ENCODE measurements at regions not wholly inside any gene's neighbourhood (a gene's known extent, or its start where the extent isn't known, plus 50 kb on each side); places are given as distances from the start of the nearest gene placed in this dataset.

GRCh38 chr13:68319384-68319783 is 1089.2 kb upstream of the PCDH9 start:
- Histone ChIP-seq H3K4me1 (ENCODE audit: insufficient read depth, insufficient read length) (no peaks in the 10 kb centered on the region), H3K36me3 (ENCODE audit: insufficient read depth, insufficient read length, low read length) (no peaks in the 10 kb centered on the region), H3K27me3 (ENCODE audit: insufficient read depth, insufficient read length) (no peaks in the 10 kb centered on the region), H3K4me3 (ENCODE audit: insufficient read length, low read depth) (no peak overlapping the region), H3K9ac (ENCODE audit: insufficient read length, low read depth) (no peak overlapping the region), H3K9me3 (ENCODE audit: insufficient read depth, low read length) (no peaks in the 10 kb centered on the region)
- no peak for TF ChIP-seq ZNF274 (IDR thresholded peaks at IDR 0.05; ENCODE audit: low read depth, low read length)
- no peak for TF ChIP-seq YY1 (IDR thresholded peaks at IDR 0.05; ENCODE audit: insufficient read depth, insufficient read length)
- no peak for TF ChIP-seq SUZ12 (IDR thresholded peaks at IDR 0.05; ENCODE audit: extremely low read depth, insufficient read depth, insufficient read length)
- DNase-seq (ENCODE audit: low read depth, low spot score): no peak

GRCh38 chr13:68304286-68304893 is 1074.3 kb upstream of the PCDH9 start:
- Histone ChIP-seq H3K4me1 (ENCODE audit: insufficient read depth, insufficient read length) (no peaks in the 10 kb centered on the region), H3K36me3 (ENCODE audit: insufficient read depth, insufficient read length, low read length) (no peaks in the 10 kb centered on the region), H3K27me3 (ENCODE audit: insufficient read depth, insufficient read length) (no peaks in the 10 kb centered on the region), H3K4me3 (ENCODE audit: insufficient read length, low read depth) (no peak overlapping the region), H3K9ac (ENCODE audit: insufficient read length, low read depth) (no peak overlapping the region), H3K9me3 (ENCODE audit: insufficient read depth, low read length) (no peaks in the 10 kb centered on the region)
- TF ChIP-seq YY1 (IDR thresholded peaks at IDR 0.05; ENCODE audit: insufficient read depth, insufficient read length) (no peak), SUZ12 (IDR thresholded peaks at IDR 0.05; ENCODE audit: extremely low read depth, insufficient read depth, insufficient read length) (no peak), ZNF274 (IDR thresholded peaks at IDR 0.05; ENCODE audit: low read depth, low read length) (no peak)
- peak; percentile 2 for DNase-seq (ENCODE audit: low read depth, low spot score)

GRCh38 chr13:68293631-68294030 is 1063.5 kb upstream of the PCDH9 start:
- TF ChIP-seq YY1 (IDR thresholded peaks at IDR 0.05; ENCODE audit: insufficient read depth, insufficient read length) (no peak), SUZ12 (IDR thresholded peaks at IDR 0.05; ENCODE audit: extremely low read depth, insufficient read depth, insufficient read length) (no peak), ZNF274 (IDR thresholded peaks at IDR 0.05; ENCODE audit: low read depth, low read length) (no peak)
- DNase-seq (ENCODE audit: low read depth, low spot score): no peak
- no peaks in the 10 kb centered on the region for H3K36me3 ChIP-seq (ENCODE audit: insufficient read depth, insufficient read length, low read length)
- no peaks in the 10 kb centered on the region for H3K27me3 ChIP-seq (ENCODE audit: insufficient read depth, insufficient read length)
- no peaks in the 10 kb centered on the region for H3K9me3 ChIP-seq (ENCODE audit: insufficient read depth, low read length)
- H3K9ac ChIP-seq (ENCODE audit: insufficient read length, low read depth): no peak overlapping the region
- no peaks in the 10 kb centered on the region for H3K4me1 ChIP-seq (ENCODE audit: insufficient read depth, insufficient read length)
- no peak overlapping the region for H3K4me3 ChIP-seq (ENCODE audit: insufficient read length, low read depth)

GRCh38 chr13:68292601-68293000 is 1062.5 kb upstream of the PCDH9 start:
- H3K4me1 ChIP-seq (ENCODE audit: insufficient read depth, insufficient read length): no peaks in the 10 kb centered on the region
- no peak overlapping the region for H3K9ac ChIP-seq (ENCODE audit: insufficient read length, low read depth)
- TF ChIP-seq ZNF274 (IDR thresholded peaks at IDR 0.05; ENCODE audit: low read depth, low read length): no peak
- H3K4me3 ChIP-seq (ENCODE audit: insufficient read length, low read depth): no peak overlapping the region
- H3K36me3 ChIP-seq (ENCODE audit: insufficient read depth, insufficient read length, low read length): no peaks in the 10 kb centered on the region
- no peaks in the 10 kb centered on the region for H3K9me3 ChIP-seq (ENCODE audit: insufficient read depth, low read length)
- no peak for DNase-seq (ENCODE audit: low read depth, low spot score)
- H3K27me3 ChIP-seq (ENCODE audit: insufficient read depth, insufficient read length): no peaks in the 10 kb centered on the region

GRCh38 chr13:68291595-68291994 is 1061.5 kb upstream of the PCDH9 start:
- no peaks in the 10 kb centered on the region for H3K27me3 ChIP-seq (ENCODE audit: insufficient read depth, insufficient read length)
- no peak for TF ChIP-seq SUZ12 (IDR thresholded peaks at IDR 0.05; ENCODE audit: extremely low read depth, insufficient read depth, insufficient read length)
- no peak for TF ChIP-seq ZNF274 (IDR thresholded peaks at IDR 0.05; ENCODE audit: low read depth, low read length)
- TF ChIP-seq YY1 (IDR thresholded peaks at IDR 0.05; ENCODE audit: insufficient read depth, insufficient read length): no peak
- no peak for DNase-seq (ENCODE audit: low read depth, low spot score)
- H3K36me3 ChIP-seq (ENCODE audit: insufficient read depth, insufficient read length, low read length): no peaks in the 10 kb centered on the region
- H3K4me3 ChIP-seq (ENCODE audit: insufficient read length, low read depth): no peak overlapping the region
- H3K4me1 ChIP-seq (ENCODE audit: insufficient read depth, insufficient read length): no peaks in the 10 kb centered on the region
- H3K9me3 ChIP-seq (ENCODE audit: insufficient read depth, low read length): no peaks in the 10 kb centered on the region
- H3K9ac ChIP-seq (ENCODE audit: insufficient read length, low read depth): no peak overlapping the region

- Histone ChIP-seq H3K36me3 (ENCODE audit: insufficient read depth, insufficient read length, low read length) (no peaks in the 10 kb centered on the region), H3K4me3 (ENCODE audit: insufficient read length, low read depth) (no peak overlapping the region), H3K9ac (ENCODE audit: insufficient read length, low read depth) (no peak overlapping the region), H3K4me1 (ENCODE audit: insufficient read depth, insufficient read length) (no peaks in the 10 kb centered on the region), H3K9me3 (ENCODE audit: insufficient read depth, low read length) (no peaks in the 10 kb centered on the region), H3K27me3 (ENCODE audit: insufficient read depth, insufficient read length) (no peaks in the 10 kb centered on the region)
- no peak for TF ChIP-seq SUZ12 (IDR thresholded peaks at IDR 0.05; ENCODE audit: extremely low read depth, insufficient read depth, insufficient read length)
- no peak for TF ChIP-seq YY1 (IDR thresholded peaks at IDR 0.05; ENCODE audit: insufficient read depth, insufficient read length)
- no peak for TF ChIP-seq ZNF274 (IDR thresholded peaks at IDR 0.05; ENCODE audit: low read depth, low read length)
- DNase-seq (ENCODE audit: low read depth, low spot score): no peak
These were observed 1045.6 kb upstream of the PCDH9 start for GRCh38 chr13:68275758-68276157.

- Histone ChIP-seq H3K36me3 (ENCODE audit: insufficient read depth, insufficient read length, low read length) (no peaks in the 10 kb centered on the region), H3K9ac (ENCODE audit: insufficient read length, low read depth) (no peak overlapping the region), H3K4me3 (ENCODE audit: insufficient read length, low read depth) (no peak overlapping the region), H3K9me3 (ENCODE audit: insufficient read depth, low read length) (no peaks in the 10 kb centered on the region), H3K27me3 (ENCODE audit: insufficient read depth, insufficient read length) (no peaks in the 10 kb centered on the region), H3K4me1 (ENCODE audit: insufficient read depth, insufficient read length) (no peaks in the 10 kb centered on the region)
- TF ChIP-seq YY1 (IDR thresholded peaks at IDR 0.05; ENCODE audit: insufficient read depth, insufficient read length): no peak
- no peak for TF ChIP-seq ZNF274 (IDR thresholded peaks at IDR 0.05; ENCODE audit: low read depth, low read length)
- TF ChIP-seq SUZ12 (IDR thresholded peaks at IDR 0.05; ENCODE audit: extremely low read depth, insufficient read depth, insufficient read length): no peak
- no peak for DNase-seq (ENCODE audit: low read depth, low spot score)
These were observed 1042.5 kb upstream of the PCDH9 start for GRCh38 chr13:68272652-68273051.
